ENCODE measurements at regions not wholly inside any gene's neighbourhood (a gene's known extent, or its start where the extent isn't known, plus 50 kb on each side); places are given as distances from the start of the nearest gene placed in this dataset.

DNA sequence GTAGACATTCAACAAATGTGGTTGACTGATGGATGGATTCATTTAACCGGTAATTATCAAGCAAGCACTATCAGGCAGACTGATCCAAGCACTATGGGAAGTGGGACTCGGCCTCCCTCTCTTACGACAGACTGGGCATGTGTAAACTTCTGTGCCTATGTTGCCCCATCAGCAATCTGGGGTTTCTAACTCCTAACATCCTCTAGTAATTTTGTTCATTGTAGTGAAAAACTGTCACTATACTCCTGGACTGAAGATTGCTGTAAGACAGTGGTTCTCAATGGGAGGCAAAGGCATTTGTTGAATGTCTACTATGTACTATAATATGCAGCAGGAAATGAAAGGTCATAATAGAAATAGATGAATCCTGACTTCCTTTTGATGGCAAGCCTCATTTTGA is 51.2 kb upstream of the CREB1 start:
- TF ChIP-seq, protein P1, sequence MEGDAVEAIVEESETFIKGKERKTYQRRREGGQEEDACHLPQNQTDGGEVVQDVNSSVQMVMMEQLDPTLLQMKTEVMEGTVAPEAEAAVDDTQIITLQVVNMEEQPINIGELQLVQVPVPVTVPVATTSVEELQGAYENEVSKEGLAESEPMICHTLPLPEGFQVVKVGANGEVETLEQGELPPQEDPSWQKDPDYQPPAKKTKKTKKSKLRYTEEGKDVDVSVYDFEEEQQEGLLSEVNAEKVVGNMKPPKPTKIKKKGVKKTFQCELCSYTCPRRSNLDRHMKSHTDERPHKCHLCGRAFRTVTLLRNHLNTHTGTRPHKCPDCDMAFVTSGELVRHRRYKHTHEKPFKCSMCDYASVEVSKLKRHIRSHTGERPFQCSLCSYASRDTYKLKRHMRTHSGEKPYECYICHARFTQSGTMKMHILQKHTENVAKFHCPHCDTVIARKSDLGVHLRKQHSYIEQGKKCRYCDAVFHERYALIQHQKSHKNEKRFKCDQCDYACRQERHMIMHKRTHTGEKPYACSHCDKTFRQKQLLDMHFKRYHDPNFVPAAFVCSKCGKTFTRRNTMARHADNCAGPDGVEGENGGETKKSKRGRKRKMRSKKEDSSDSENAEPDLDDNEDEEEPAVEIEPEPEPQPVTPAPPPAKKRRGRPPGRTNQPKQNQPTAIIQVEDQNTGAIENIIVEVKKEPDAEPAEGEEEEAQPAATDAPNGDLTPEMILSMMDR (IDR thresholded peaks at IDR 0.05) = no peak
- TF ChIP-seq EZH2phosphoT487 (IDR thresholded peaks at IDR 0.05) = no peak

All from neural progenitor cell (in vitro differentiated cells).